Activated naive CD4-positive, alpha-beta T cell treated with anti-CD3 and anti-CD28 coated beads, Interleukin-2, amount 50 U/mL, for 72 hours (primary cell): ENCODE measurements at regions not wholly inside any gene's neighbourhood (a gene's known extent, or its start where the extent isn't known, plus 50 kb on each side); places are given as distances from the start of the nearest gene placed in this dataset.
A peak's percentile ranks its signal among the peaks of the same experiment; 100 is the strongest.
"Not testable (repeated sequence)": the region's sequence is repeated elsewhere in the genome, so short reads cannot be mapped to it uniquely, and the experiment has no call there.

ENCODE experiments used
- ATAC-seq, 2 donors: fragments of 150-1000 bp; cut with Tn5 transposase; 2 replicates each; pipeline ENCODE4 v1.10.0; 2021; ENCODE audit warnings: mild to moderate bottlenecking in 2 of 2, moderate library complexity in 2 of 2
- DNase-seq, 2 donors: peaks; one replicate each; pipeline ENCODE4 v3.0.0; 2021 to 2022; ENCODE audit warnings: low spot score in 2 of 2
- H3K27ac Mint-ChIP-seq, 2 donors: one replicate each; pipeline ENCODE4 v1.8.0; 2022; ENCODE audit warnings: mild to moderate bottlenecking in 2 of 2, mixed read lengths in 2 of 2
- H3K36me3 Mint-ChIP-seq, 2 donors: one replicate each; pipeline ENCODE4 v1.8.0; 2022; ENCODE audit warnings: mixed read lengths in 2 of 2
- H3K9me3 Mint-ChIP-seq, 2 donors: one replicate each; pipeline ENCODE4 v1.8.0; 2022; ENCODE audit warnings: mixed read lengths in 2 of 2

GRCh38 chr13:40023595-40024203 is 368.2 kb downstream of the COG6 start:
- H3K9me3 Mint-ChIP-seq: peaks cover 0 to 3% of the 10 kb centered on the region in 2 donors
- DNase-seq (no peak), ATAC-seq (no peak)
- H3K36me3 Mint-ChIP-seq: peaks cover 3 to 7% of the 10 kb centered on the region in 2 donors
- H3K27ac Mint-ChIP-seq: no peak overlapping the region

- Mint-ChIP-seq H3K36me3 (peaks cover 9 to 14% of the 10 kb centered on the region in 2 donors), H3K27ac (peak overlapping the region in 1 of 2 donors; percentile 28), H3K9me3 (peaks cover 0 to 10% of the 10 kb centered on the region in 2 donors)
- peak in 1 of 2 donors; percentile 7 for ATAC-seq
- no peak for DNase-seq
Measured at GRCh38 chr13:40024204-40024966, 368.9 kb downstream of the COG6 start.

- H3K36me3 Mint-ChIP-seq: peaks cover 11 to 18% of the 10 kb centered on the region in 2 donors
- peak overlapping the region in 1 of 2 donors; percentile 28 for H3K27ac Mint-ChIP-seq
- H3K9me3 Mint-ChIP-seq: peaks cover 0 to 12% of the 10 kb centered on the region in 2 donors
- DNase-seq: no peak
- ATAC-seq: no peak
Measured at GRCh38 chr13:40024967-40025714, 369.7 kb downstream of the COG6 start.

GRCh38 chr13:40026174-40026585 is 370.7 kb downstream of the COG6 start:
- H3K36me3 Mint-ChIP-seq: peaks cover 11 to 28% of the 10 kb centered on the region in 2 donors
- ATAC-seq (peak; percentile 91 to 94), DNase-seq (peak; percentile 67 to 80)
- peak overlapping the region in 1 of 2 donors; percentile 90 for H3K27ac Mint-ChIP-seq
- peaks cover 0 to 18% of the 10 kb centered on the region in 2 donors for H3K9me3 Mint-ChIP-seq

- DNase-seq (peak; percentile 35 to 57), ATAC-seq (peak; percentile 57 to 72)
- Mint-ChIP-seq H3K27ac (peak overlapping the region; percentile 90 to 93), H3K36me3 (peaks cover 11 to 28% of the 10 kb centered on the region in 2 donors), H3K9me3 (peaks cover 0 to 18% of the 10 kb centered on the region in 2 donors)
Measured at GRCh38 chr13:40026741-40027140, 371.3 kb downstream of the COG6 start.

- no peak for ATAC-seq
- Mint-ChIP-seq H3K27ac (no peak overlapping the region), H3K9me3 (peaks cover 0 to 18% of the 10 kb centered on the region in 2 donors), H3K36me3 (peaks cover 11 to 28% of the 10 kb centered on the region in 2 donors)
- no peak for DNase-seq
Measured at GRCh38 chr13:40028446-40028845, 373.0 kb downstream of the COG6 start.

GRCh38 chr13:40031031-40031430 is 375.6 kb downstream of the COG6 start:
- H3K36me3 Mint-ChIP-seq: peaks cover 11 to 28% of the 10 kb centered on the region in 2 donors
- ATAC-seq (no peak), DNase-seq (no peak)
- peaks cover 0 to 18% of the 10 kb centered on the region in 2 donors for H3K9me3 Mint-ChIP-seq
- no peak overlapping the region for H3K27ac Mint-ChIP-seq

- ATAC-seq (no peak), DNase-seq (no peak)
- Mint-ChIP-seq H3K9me3 (peaks cover 0 to 11% of the 10 kb centered on the region in 2 donors), H3K36me3 (peaks cover 5 to 6% of the 10 kb centered on the region in 2 donors), H3K27ac (no peak overlapping the region)
Measured at GRCh38 chr13:40039061-40039460, 383.6 kb downstream of the COG6 start.

GRCh38 chr13:40042991-40043390 is 387.5 kb downstream of the COG6 start:
- peaks cover 5 to 6% of the 10 kb centered on the region in 2 donors for H3K36me3 Mint-ChIP-seq
- no peak overlapping the region for H3K27ac Mint-ChIP-seq
- H3K9me3 Mint-ChIP-seq: peaks cover 0 to 11% of the 10 kb centered on the region in 2 donors
- DNase-seq: no peak
- no peak for ATAC-seq

- DNase-seq: no peak
- Mint-ChIP-seq H3K27ac (no peak overlapping the region), H3K36me3 (peaks cover 5 to 6% of the 10 kb centered on the region in 2 donors), H3K9me3 (peaks cover 0 to 11% of the 10 kb centered on the region in 2 donors)
- no peak for ATAC-seq
Measured at GRCh38 chr13:40043764-40044163, 388.3 kb downstream of the COG6 start.

GRCh38 chr13:40047322-40047771 is 391.9 kb downstream of the COG6 start:
- ATAC-seq: no peak
- no peak overlapping the region for H3K27ac Mint-ChIP-seq

GRCh38 chr13:40048551-40048950 is 393.1 kb downstream of the COG6 start:
- no peak for ATAC-seq
- Mint-ChIP-seq H3K36me3 (peaks cover 3 to 8% of the 10 kb centered on the region in 2 donors), H3K27ac (no peak overlapping the region), H3K9me3 (peaks cover 0 to 2% of the 10 kb centered on the region in 2 donors)
- DNase-seq: no peak

More at GRCh38 chr13:40047322-40047771, 391.9 kb downstream of the COG6 start:
- H3K36me3 Mint-ChIP-seq: no peaks in the 10 kb centered on the region
- no peak for DNase-seq
- H3K9me3 Mint-ChIP-seq: no peaks in the 10 kb centered on the region

GRCh38 chr13:40052954-40053353 is 397.5 kb downstream of the COG6 start:
- ATAC-seq (no peak), DNase-seq (no peak)
- Mint-ChIP-seq H3K27ac (no peak overlapping the region), H3K9me3 (peaks cover 3 to 8% of the 10 kb centered on the region in 2 donors), H3K36me3 (peaks cover 9 to 13% of the 10 kb centered on the region in 2 donors)

- Mint-ChIP-seq H3K36me3 (peaks cover 9 to 13% of the 10 kb centered on the region in 2 donors), H3K9me3 (peaks cover 3 to 10% of the 10 kb centered on the region in 2 donors), H3K27ac (no peak overlapping the region)
- no peak for ATAC-seq
- no peak for DNase-seq
Measured at GRCh38 chr13:40053401-40053800, 397.9 kb downstream of the COG6 start.

GRCh38 chr13:40054422-40054821 is 399.0 kb downstream of the COG6 start:
- H3K36me3 Mint-ChIP-seq: peaks cover 9 to 13% of the 10 kb centered on the region in 2 donors
- not testable (repeated sequence) for ATAC-seq, DNase-seq, H3K27ac Mint-ChIP-seq
- H3K9me3 Mint-ChIP-seq: peaks cover 3 to 13% of the 10 kb centered on the region in 2 donors

GRCh38 chr13:40056898-40057619 is 401.6 kb downstream of the COG6 start:
- no peak for DNase-seq
- Mint-ChIP-seq H3K27ac (no peak overlapping the region), H3K36me3 (peaks cover 9 to 13% of the 10 kb centered on the region in 2 donors), H3K9me3 (peaks cover 3 to 13% of the 10 kb centered on the region in 2 donors)
- no peak for ATAC-seq
